ENCODE measurements at regions not wholly inside any gene's neighbourhood (a gene's known extent, or its start where the extent isn't known, plus 50 kb on each side); places are given as distances from the start of the nearest gene placed in this dataset.

GRCh38 chr3:99126316-99126715 is 224.8 kb upstream of the DCBLD2 start:
- no peak for TF ChIP-seq EED (IDR thresholded peaks at IDR 0.05; ENCODE audit: low read depth)
- TF ChIP-seq JUNB (IDR thresholded peaks at IDR 0.05) = no peak
- TF ChIP-seq EZH2 (IDR thresholded peaks at IDR 0.05; ENCODE audit: borderline replicate concordance, control insufficient read depth, low read depth, low read length) = no peak
- no peak for TF ChIP-seq HDAC2 (IDR thresholded peaks at IDR 0.05)
- TF ChIP-seq YY1 (IDR thresholded peaks at IDR 0.05; ENCODE audit: low read depth, low read length) = no peak
- no peak for TF ChIP-seq ZNF687 (IDR thresholded peaks at IDR 0.05)
